IPS-NIHi11 (cell line): ENCODE measurements at regions not wholly inside any gene's neighbourhood (a gene's known extent, or its start where the extent isn't known, plus 50 kb on each side); places are given as distances from the start of the nearest gene placed in this dataset.

ENCODE experiments used
- DNase-seq: peaks from one replicate; pipeline ENCODE4 v3.0.0; 2012; ENCODE audit warnings: mixed read lengths, low spot score

DNA sequence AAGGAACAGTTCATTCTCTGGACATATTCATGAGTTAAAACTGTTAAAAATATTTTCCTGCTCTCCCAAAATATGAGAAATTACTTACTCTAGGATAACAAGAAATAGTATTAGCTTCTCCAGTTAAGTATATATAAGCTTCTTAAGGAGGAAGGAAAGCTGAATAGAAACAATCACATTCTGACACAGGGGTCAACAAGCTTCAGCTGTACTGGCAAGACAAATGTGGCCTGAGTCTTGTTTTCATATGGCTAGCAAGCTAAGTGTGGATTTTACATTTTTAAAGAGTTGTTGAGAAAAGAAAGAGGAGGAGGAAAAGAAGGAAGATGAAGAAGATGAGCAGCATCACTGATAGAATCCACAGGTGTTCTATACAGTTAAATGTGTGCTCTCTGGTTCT lies 313.8 kb downstream of the ZPLD1 start:
- no peak for DNase-seq

DNA sequence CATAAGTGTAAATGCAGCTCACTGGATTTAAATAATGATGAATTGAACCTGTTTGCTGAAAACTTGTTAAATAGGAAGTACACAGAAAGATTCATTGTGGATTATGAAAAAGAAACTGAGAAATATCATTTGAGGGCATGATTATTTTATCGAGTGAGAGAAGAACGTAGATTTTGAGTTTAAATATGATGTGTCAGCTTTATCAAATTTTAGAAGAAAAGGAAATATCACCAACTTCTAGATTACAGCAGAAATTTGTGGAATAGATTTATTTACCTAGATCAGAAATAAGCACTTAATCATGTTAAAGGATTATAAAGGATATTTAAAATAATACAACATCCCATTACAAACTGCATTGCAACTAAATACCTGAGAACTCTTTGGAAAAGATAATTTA lies 315.5 kb downstream of the ZPLD1 start:
- no peak for DNase-seq

DNA sequence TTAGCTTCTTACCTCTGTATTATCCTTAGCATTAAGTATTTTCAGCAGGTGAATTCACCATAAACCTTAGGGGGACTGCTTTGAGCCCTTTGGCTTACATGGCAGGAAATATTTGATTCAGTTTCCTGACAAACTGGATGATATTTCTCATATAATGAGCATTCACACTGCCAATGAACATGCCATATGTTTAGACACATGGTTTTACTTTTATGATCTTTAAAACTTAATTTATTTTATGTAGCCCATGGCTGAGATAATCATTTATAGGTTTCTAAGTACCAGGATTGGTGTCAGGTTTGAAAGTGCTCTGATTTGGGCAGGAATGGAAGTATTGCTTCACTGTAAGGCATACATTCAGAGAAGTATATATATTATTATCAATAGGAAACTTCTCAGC lies 319.1 kb downstream of the ZPLD1 start:
- no peak for DNase-seq

DNA sequence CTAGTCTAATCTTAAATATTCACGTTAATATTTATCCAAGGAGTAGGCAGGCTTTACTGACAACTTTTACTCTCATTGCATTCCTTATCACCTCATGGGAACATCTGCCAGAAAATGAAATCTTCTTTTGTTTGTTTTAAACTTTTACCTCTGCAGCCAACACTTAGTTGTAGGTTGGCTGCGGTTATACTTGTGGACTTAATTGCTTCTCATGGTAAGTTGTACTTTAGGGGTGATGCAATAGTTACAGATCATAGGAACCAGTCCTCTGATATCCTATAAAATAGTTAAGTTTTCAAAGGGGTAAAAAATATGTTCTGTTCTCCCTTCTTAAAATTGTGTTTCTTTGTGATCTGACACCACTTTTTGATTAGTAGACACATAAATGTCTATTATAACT lies 321.9 kb downstream of the ZPLD1 start:
- DNase-seq, result no peak

DNA sequence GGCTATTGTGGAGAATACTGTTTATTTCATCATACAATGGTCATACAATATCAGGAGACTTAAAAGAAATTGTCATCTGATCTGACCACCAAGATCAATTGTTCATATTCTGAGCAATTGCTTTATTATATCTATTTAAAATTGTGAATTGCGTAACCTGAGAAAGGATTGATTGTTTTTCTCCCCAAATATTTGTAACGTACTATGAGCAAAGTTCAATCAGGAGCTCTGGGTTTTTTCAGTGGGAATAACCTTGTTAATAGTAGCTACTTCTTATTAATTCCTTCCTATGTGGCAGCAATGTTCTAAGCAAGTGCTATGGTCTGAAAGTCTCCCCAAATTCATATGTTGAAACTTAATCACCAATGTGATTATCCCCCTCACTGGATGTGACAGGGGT lies 323.1 kb downstream of the ZPLD1 start:
- no peak for DNase-seq

DNA sequence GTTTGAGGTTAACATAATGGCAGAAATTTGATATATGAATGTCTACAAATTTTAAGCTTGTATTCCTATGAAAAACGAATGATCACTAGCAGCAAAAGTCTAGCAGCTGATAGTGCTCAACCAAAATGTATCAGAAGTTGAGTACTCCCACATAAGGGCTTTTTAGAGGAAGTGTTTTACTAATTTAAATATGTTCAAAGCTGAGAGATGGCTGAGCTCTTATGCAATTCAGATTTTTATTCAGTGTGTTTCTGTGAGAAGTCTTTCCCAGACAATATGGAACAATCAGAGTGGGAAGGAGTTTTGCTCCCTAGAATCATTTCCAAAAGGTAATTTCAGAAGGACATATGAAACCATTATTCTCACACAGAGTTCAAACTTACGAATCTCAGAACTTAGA lies 327.0 kb downstream of the ZPLD1 start:
- DNase-seq, result no peak

DNA sequence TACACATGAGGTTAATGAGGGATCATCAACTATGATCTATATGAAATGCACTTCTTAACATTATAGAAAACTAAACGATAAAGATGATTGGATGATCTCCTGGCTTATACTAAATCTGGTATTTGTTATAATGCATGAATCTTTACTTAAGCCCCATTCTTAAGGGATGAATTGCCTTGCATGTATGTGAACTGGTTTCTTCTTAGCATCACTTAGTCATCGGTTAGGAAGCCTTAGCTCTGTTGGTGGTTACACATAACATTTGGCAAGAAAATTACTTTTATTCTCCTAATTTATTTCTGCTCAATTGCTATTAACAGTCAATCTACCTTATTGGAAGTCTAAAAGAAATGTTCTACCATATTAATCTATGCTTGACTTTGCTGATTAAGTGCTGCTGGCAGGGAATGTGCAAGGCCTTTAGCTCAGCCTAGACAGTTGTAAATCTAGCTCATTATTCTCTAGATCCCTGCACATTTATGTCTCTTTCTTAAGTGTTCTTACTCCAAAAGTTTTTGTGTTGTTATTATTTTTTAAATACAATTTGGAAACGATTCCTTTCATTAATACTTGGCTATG lies 356.0 kb downstream of the ZPLD1 start:
- no peak for DNase-seq

DNA sequence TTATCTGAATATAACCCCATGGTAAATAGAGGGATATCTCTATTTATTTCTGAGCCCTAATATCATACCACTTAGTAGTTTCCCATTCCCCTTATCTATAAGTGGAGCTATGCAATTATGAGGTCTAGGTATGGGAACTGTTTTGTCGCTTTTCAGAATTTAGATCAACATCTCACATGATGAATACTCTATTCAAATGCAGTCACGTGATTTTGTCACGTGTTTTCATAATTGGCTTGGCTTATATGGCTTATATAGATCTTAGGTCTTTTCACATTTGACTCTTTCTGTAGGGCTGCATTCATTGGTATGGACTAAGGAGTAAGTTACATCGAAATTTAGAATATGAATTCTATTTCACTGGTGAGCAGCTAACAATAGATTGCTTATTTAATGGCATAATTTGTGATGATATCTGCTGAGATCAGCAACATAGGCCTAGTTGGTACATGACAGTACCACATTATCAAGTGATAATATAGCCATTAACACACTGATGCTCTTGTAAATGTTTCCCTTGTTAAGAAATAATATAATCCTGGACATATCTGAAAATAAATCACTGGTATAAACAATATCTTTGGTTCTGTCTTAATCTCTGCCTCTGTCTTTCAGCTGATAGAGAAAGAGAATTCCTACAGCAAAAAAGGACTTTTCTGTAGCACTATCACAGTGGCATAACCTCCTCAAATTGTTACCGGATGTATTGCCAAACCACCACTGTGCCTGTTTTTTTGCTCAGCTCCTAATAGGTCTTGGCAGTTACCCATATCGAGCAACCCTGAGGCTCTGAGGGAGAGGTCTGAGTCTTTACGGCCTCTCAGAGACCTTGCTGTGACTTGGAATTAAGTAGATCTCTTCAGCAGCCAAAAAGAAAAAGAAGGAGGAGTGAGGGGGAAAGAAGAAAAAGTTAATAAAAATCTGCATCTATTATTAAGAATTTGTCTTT lies 357.1 kb downstream of the ZPLD1 start:
- no peak for DNase-seq

DNA sequence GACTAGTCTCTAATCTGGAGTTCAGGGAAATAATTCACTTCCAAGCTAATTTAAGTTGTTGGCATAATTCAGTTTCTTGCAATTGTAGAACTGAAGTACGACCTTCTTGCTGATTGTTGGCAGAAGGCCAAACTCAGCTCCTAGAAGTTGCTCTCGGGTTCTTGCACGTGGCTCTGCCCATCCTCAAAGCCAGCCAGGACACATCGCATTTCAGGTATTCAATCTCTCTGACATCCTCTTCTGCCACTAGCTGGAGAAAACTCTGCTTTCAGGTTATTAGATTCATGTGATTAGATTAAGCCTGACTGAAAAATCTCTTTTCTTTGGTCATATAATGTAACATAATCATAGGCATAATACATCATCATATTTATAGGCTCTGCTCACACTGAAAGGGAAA lies 362.0 kb downstream of the ZPLD1 start:
- DNase-seq, result no peak

DNA sequence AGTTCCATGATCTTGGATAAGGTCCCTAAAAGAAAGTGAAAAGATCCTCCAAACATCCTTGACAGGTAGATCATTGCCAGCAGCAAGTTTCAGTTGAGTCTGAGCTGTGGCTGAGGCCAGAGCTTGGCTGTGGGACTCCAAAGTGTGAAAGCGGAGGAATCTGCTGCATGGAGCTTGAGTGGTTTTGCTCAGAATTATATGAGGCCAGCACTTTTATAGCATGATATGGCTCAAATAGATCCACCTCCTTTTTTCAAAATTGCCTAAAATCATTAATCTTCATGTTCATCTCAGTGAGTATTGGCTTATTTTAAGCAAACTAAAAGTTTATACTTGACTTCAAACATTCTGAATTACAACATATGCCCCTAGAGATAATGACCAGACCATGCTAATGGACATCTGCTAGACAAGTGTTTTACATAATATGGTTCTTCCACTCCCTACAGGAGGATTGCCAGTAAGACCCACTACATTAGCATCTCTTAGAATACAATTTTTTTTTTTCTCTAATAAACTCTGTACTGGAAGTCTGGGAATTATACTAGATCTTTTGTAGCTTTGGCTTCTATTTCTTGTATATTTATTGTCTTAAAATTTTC lies 368.1 kb downstream of the ZPLD1 start:
- DNase-seq, result no peak

DNA sequence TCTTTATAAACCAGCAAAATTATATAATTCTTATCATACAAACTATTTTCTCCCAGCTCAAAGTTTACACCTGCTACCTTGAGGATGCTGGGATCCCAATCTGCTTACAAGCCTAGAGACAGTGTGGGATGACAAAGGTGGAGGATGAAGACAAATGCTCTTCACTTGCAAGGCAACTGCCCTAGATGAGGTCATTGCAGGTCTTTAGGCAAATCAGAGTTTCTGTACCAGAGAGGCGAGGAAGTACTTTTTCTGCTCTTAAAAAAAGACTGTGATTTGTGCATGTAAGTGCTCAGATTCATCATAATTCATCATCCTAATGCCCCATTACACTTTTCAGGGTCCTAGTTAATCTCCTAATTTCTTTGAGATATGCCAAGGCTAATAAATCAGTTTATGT lies 376.1 kb downstream of the ZPLD1 start:
- DNase-seq, result no peak

DNA sequence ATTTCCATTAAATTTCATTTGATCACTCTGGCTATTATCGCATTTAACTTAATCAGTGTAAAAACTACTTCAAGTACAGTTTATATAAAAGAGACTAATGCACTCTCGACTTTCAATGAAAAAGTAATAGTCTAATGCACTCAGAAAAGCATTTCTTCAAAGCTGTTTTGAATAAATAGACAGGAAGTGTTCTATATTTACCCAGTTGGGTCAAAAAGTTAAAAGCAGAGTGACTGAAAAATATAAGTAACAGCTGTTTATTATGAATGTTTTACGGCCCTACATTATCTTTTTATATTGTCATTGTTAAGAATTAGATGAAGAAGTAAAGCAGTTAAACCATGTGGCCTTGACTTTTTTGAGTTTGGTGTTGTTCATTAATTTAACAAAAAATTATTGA lies 391.8 kb downstream of the ZPLD1 start:
- no peak for DNase-seq

DNA sequence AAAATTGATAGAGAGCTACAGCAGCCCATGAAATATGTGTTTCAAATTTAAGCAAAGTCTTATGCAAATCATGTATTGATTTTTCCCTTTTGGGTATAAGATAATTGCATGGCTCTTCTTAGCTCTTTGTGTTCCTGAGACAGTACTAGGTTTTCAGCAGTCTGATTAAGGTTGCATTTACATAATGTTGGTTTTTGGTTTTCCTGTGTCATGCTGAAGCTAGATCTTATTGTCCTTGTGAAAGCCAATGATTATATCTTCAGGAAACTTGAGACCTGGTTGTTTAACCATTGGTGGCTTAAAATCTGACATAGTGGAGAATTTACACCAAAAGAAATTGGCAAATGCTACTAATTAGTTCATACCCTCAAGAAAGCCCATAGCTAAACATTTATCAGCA lies 392.6 kb downstream of the ZPLD1 start:
- DNase-seq, result no peak

DNA sequence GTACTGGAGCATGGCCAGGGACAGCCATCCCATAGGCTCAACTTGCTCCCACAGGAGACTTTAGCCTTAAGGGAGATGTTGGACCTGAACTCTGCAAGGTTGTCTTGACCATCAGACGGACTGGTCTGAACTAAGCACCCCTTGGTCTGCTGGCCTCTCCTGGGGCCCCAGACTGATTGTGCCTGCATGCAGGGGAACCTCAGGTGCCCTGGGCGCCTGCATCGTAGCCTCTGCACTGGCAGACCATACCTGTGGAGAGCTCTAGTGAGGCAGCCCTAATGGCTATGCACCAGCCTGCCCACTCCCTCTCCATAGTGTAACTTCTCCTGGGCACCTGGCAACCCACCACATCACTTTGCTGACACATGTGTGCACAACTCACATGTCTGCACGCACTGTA lies 395.6 kb downstream of the ZPLD1 start:
- no peak for DNase-seq

DNA sequence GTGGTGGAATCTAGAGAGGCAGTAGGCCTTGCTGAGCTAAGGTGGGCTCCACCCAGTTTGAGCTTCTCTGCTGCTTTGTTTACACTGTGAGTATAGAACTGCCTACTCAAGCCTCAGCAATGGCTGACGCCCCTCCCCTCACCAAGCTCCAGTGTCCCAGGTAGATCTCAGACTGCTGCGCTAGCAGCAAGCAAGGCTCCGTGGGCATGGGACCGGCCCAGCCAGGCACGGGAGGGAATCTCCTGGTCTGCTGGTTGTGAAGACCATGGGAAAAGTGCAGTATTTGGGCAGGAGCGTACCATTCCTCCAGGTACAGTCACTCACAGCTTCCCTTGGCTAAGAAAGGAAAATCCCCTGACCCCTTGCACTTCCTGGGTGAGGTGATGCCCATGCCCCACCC lies 407.1 kb downstream of the ZPLD1 start:
- DNase-seq, result no peak

DNA sequence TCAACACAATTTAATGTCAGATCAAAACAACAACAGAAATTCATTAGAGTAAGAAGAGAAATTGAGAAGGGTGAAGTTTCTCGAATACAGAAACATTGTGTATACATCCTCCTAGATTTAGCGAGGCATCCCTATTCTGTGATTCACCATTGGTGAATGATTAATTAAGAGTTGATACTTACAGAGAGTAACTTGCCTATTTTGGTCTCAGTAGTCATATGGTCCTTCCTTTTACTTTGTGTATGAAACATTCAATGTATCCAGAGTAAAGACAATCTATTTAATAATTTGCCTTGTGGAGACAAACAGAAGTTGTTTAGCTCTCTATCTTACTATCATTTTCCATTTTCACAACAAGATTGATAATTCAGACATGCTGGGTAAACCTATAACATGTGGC lies 432.0 kb downstream of the ZPLD1 start:
- no peak for DNase-seq

DNA sequence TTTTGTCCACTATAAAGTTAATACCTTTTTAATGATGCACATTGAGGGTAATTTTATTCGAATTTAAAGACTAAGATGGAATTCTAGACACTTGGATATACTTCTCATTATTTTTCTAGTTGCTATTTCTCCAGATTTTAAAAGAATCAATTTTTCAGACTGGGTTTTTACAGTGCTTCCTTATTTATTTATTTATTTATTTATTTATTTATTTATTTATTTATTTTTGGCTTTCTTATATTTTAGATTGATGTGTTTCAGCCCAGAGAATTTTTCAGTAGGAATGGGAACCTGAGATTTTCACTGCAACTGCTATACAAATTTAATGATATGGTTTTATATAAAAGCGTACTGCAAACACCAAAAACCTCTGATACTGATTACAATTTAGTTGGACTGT lies 448.7 kb downstream of the ZPLD1 start:
- no peak for DNase-seq

DNA sequence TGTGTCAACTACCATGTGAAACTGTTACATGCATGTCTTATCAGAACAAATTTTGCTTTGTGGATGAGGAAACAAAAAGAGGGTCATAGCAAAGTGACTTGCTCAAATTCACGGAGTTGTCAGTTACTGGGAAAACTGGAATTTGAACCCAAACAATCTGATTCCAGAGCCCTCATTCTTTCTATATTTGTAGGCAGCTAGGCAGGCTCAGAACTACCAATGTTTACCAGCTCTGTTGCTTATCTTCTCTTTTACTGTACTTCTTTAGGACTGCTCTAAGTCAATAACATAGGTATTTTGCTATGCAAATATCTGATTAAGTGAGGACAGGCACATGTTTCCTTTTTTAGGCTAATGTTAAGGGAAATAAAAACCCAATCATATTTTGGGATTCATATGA lies 450.5 kb downstream of the ZPLD1 start:
- DNase-seq, result no peak

DNA sequence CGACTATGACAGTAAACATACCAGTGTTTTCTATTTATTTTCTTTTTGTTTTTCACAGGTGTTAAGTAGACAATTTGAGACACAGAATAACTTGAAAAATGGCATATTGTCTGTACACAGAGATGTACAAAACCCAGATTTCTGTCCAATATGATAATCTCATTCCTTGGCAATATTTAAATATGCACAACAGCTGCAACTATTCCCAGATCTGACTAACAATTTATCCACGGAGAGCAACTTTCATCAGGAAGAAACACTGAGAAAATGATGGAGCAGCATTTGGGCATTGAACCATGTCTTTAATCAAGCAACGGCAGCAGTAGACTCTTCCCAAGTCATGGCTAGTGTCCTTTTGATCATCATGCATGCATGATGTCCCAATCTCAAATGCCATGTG lies 452.6 kb downstream of the ZPLD1 start:
- DNase-seq, result no peak

DNA sequence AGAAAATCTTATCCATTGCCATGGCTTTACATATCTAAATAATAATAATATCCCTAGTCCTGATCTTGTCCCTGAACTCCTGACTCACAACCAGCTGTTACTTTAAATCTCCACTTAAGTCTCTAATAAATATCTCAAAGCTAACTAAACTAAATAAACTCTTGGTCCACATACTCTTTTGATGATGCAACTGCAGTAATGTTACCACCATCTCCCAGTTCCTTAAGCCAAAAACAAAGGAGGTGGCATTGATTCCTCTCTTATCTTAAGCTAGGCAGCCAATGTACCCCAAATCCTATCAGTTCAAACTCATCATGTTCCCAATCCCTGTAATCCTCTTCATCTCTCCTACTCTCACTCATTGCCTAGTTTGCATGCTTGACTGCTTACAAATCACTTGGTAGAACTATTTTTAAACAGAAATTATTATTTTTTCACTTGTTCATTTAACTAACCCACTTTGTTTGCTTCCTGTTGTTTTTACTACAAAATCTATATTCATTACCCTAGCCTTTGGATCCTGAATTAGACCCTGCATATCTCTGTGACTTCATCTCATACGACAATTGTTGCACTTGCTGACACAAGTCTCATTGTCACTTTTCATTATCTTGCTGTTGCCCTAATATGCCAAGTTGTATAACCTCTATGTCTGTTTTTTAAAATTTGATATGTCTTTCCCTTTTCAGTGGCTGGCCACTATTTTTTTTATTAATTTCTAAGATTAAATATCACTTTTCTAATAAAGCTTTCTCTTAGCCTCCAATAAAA lies 462.2 kb downstream of the ZPLD1 start:
- DNase-seq, result no peak

DNA sequence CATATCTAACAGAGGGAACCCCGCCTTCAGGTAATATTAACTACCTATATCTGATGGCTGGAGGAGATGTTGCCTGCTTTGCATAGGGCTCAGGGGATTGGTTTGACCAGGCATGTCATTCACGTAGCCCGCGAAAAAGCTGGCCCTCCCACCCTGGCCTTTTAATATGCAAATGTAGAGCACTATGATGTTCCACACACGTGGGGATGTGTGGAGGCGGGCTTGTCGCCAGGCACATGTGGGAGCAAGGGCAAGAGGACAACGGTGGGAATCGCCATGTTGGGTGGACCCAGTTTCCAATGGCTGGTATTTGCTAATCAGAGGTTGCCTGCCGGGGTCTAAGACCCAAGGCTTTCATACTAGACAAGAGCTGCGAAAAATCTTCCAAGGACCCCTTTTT lies 469.8 kb downstream of the ZPLD1 start:
- DNase-seq, result no peak

DNA sequence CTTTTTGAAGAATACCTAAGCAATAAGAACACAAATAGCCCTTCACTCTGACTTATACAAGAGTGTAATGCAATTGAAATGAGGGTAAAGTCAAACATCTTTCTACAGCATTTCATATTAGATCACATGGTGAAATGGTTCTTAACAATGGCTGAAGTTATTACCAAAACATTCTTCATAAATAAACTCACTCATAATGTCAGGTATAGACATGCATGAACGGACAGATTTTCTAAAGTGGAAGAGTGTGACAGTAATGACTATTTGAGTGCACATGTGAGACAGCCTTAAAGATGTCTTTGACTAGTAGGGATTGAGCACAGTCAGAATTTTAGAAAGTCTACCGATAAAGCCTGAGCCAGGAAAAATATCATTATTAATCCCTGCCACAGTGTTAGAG lies 471.0 kb downstream of the ZPLD1 start:
- no peak for DNase-seq

DNA sequence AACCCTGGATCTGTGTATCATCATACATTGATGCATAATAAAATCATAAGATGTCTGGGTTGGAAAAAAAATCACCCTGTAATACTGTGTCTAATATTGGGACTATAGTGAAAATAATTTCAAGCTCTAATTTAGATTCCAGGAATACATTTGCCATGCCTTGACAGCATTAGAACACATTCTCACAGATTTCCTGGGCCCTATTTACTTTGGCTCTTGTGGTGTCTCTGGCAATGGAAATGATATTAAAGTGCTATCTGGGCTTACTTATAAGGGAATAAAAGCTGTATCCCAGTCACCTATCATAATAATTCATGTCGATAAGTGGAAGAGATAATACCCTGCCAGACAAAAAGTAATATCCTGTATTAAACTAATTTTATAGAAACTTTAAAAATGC lies 472.0 kb downstream of the ZPLD1 start:
- no peak for DNase-seq
